ENCODE measurements at regions not wholly inside any gene's neighbourhood (a gene's known extent, or its start where the extent isn't known, plus 50 kb on each side); places are given as distances from the start of the nearest gene placed in this dataset.

- Histone ChIP-seq H3K18ac (ENCODE audit: insufficient read length, low read depth, low read length) (no peak overlapping the region), H3K27ac (ENCODE audit: insufficient read length, low read depth, low read length) (no peak overlapping the region), H3K9ac (ENCODE audit: extremely low read depth, insufficient read length, low read length) (no peak overlapping the region), H4K5ac (ENCODE audit: insufficient read length, low read depth, low read length) (no peak overlapping the region), H2BK120ac (ENCODE audit: low read depth, low read length, poor library complexity, severe bottlenecking) (no peak overlapping the region), H3T11ph (ENCODE audit: low read length) (no peak overlapping the region), H4K8ac (replicated peaks; ENCODE audit: insufficient read length, low read depth, low read length) (no peak overlapping the region), H3K79me1 (ENCODE audit: insufficient read depth, low read depth, low read length, poor library complexity, severe bottlenecking) (no peaks in the 10 kb centered on the region), H3K23ac (ENCODE audit: insufficient read length, low read depth, low read length) (no peak overlapping the region), H3K23me2 (ENCODE audit: insufficient read length, low read depth, low read length, poor library complexity, severe bottlenecking) (no peaks in the 10 kb centered on the region), H4K20me1 (ENCODE audit: control insufficient read depth, insufficient read depth, insufficient read length) (no peaks in the 10 kb centered on the region), H2AFZ (ENCODE audit: low read length) (no peak overlapping the region), H4K91ac (ENCODE audit: insufficient read length, low read depth, low read length) (no peak overlapping the region), H3K4me2 (ENCODE audit: insufficient read depth, insufficient read length, low read length) (no peak overlapping the region), H3K9me3 (ENCODE audit: control insufficient read depth, low read depth, low read length) (no peaks in the 10 kb centered on the region), H3K79me2 (ENCODE audit: insufficient read depth, low read length) (no peaks in the 10 kb centered on the region), H2BK15ac (ENCODE audit: low read depth, low read length) (no peak overlapping the region), H3K27me3 (ENCODE audit: insufficient read depth, low read length) (no peaks in the 10 kb centered on the region), H2BK5ac (ENCODE audit: insufficient read length, low read length) (no peak overlapping the region), H3K14ac (ENCODE audit: insufficient read depth, low read length) (no peak overlapping the region), H3K4me1 (ENCODE audit: insufficient read depth, low read length) (peaks cover 4% of the 10 kb centered on the region), H3K4ac (ENCODE audit: low read depth, low read length) (no peak overlapping the region), H2BK20ac (ENCODE audit: low read depth, low read length, poor library complexity, severe bottlenecking) (no peak overlapping the region), H3K56ac (ENCODE audit: insufficient read length, low read depth, low read length) (no peak overlapping the region), H2AK5ac (ENCODE audit: insufficient read length, low read length) (no peak overlapping the region), H2BK12ac (ENCODE audit: insufficient read length, low read depth, low read length) (no peak overlapping the region)
- peaks cover 7% of the 10 kb centered on the region for H3K27me3 Mint-ChIP-seq (ENCODE audit: low read depth)
- DNase-seq = no peak
- peaks cover 12 to 19% of the 10 kb centered on the region in 2 experiments for H3K4me1 Mint-ChIP-seq
- H3K4me3 Mint-ChIP-seq = no peak overlapping the region
- no peak overlapping the region for H3K27ac Mint-ChIP-seq
- no peaks in the 10 kb centered on the region for H3K9me3 Mint-ChIP-seq
- no peaks in the 10 kb centered on the region for H3K36me3 Mint-ChIP-seq (ENCODE audit: insufficient read depth in 1 of 3, low read depth in 3 of 3)
- no CpG with 5 or more reads among the region's 10 CpGs for WGBS (ENCODE audit: extremely low coverage, insufficient read length, low lambda C conversion rate)
- no peak for TF ChIP-seq CTCF (conservative IDR thresholded peaks at IDR 0.05)
Measured at GRCh38 chr3:43953380-43953779, 262.6 kb downstream of the ABHD5 start.

All from H9 (cell line).